ENCODE measurements at regions not wholly inside any gene's neighbourhood (a gene's known extent, or its start where the extent isn't known, plus 50 kb on each side); places are given as distances from the start of the nearest gene placed in this dataset.

DNA sequence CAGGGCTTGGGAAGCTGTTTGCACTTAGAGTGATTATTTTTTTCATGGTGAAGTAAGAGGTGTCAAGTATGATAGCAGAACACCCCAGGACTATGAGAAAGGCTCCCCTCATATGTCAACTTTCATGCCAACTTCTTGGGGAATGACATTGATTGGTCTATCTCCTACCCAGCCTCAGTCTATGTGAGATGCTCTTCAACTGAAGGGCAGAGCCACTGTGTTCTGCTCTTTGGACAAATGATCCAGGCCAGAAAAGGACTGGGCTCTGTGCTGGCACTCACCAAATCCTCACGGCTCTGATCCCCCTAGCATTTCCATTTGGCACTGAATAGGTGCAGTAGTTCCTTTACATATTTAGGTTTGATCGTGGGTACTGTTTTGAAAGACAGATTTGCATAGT, 151.1 kb downstream of the DMRT2 start:
- no peak for DNase-seq (ENCODE audit: low read depth in 2 of 3, low spot score in 1 of 3)

- no peak for DNase-seq (ENCODE audit: low read depth in 2 of 3, low spot score in 1 of 3)
Measured at GRCh38 chr9:1201901-1202300, 151.7 kb downstream of the DMRT2 start.

GRCh38 chr9:1202512-1203280, 152.5 kb downstream of the DMRT2 start:
- DNase-seq (ENCODE audit: low read depth in 2 of 3, low spot score in 1 of 3) = no peak

GRCh38 chr9:1207686-1208085, 157.5 kb downstream of the DMRT2 start:
- DNase-seq (ENCODE audit: low read depth in 2 of 3, low spot score in 1 of 3) = no peak

DNA sequence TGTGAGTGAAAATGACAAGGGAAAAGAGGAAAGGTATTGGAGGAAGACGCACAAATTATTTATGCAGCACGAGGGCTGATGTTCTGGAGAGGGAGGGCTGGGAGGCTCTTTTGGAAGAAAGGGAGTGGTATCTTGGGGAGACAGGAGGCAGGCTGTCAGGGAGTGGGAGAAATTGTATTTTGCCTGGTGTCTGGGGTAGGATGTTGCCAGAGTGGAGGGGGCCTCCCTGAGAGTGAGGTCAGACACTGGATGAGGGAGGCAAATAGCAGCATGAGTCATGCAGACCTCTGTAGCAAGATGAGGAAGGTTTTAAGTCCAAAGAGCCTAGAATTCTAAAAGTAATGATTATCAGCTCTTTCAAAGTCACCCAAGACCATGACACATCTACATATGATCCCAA, 158.0 kb downstream of the DMRT2 start:
- no peak for DNase-seq (ENCODE audit: low read depth in 2 of 3, low spot score in 1 of 3)

GRCh38 chr9:1210954-1211353, 160.8 kb downstream of the DMRT2 start:
- no peak for DNase-seq (ENCODE audit: low read depth in 2 of 3, low spot score in 1 of 3)

DNA sequence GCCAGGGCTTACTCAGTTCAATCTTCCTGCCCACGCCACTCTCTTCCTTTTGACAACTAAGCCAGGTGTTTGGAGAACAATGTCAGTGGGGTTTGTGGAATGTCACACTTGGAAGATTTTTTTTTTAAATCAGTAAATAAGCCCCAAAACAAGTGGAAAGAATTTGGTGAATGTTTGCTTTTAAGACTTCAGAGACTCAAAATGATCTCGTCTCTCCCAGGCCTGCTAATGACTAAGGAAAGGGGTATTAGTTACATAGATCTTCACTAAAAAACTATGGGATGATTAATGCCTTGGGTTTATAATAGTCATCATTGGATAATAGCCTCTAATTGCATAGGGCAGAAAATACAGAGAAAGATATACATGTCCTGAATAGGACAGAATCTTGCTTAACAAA, 166.4 kb downstream of the DMRT2 start:
- no peak for DNase-seq (ENCODE audit: low read depth in 2 of 3, low spot score in 1 of 3)

DNA sequence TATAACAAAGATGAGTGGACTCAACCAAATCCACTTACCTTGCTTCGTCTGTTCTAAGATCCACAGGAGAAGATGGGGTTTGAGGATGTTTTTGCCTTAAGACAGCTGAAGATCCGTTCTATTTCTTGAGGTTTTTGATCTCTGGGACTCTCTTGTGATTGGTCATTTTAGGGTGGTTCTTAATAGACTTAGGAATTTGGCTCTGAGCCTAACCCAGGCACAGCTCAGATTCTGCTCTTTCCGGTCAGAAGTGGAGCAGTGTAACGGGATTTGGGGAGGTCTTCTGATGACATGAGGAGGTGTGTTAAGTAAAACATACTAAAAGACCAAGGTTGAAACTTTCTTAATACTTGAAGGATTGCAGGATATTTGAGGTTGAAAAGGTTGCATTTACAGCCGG, 166.9 kb downstream of the DMRT2 start:
- DNase-seq (ENCODE audit: low read depth in 2 of 3, low spot score in 1 of 3) = no peak

DNA sequence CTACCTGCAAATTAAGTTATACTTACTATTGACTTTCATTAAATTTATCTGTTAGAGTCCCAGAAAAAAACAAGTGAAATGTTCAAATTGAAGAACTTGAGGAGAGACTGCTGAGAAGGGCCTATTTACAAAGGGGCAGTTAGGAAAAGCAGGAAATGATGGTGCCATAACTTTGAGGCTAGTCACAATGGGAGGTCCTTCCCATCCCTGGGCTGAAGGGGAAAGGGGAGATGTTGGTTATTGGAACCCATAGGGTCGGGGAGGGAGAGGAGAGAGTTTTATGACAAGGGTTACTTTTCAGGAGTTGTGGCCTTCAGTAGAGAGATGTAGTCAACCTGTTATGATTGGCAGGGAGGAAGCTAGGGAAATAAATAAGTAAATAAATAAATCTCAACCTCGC, 169.1 kb downstream of the DMRT2 start:
- no peak for DNase-seq (ENCODE audit: low read depth in 2 of 3, low spot score in 1 of 3)

GRCh38 chr9:1221298-1221697, 171.1 kb downstream of the DMRT2 start:
- DNase-seq (ENCODE audit: low read depth in 2 of 3, low spot score in 1 of 3) = no peak

DNA sequence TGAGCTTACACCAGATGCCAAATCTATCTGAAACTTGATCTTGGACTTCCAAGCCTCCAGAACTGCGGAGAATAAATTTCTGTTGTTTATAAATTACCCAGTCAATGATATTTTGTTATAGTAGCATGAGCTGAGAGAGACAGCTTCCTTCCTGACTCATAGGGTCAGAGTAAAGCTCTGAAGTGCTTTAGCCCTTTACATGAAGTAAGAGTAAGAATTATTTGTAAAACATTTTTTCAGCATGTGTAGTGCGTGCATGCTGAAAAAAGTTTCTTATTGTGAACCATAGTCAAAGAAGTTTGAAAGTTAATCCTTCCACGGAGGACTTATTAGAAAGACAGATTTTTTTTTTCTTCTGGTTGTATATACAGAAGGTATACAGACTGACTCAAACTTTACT, 172.4 kb downstream of the DMRT2 start:
- no peak for DNase-seq (ENCODE audit: low read depth in 2 of 3, low spot score in 1 of 3)

- no peak for DNase-seq (ENCODE audit: low read depth in 2 of 3, low spot score in 1 of 3)
Measured at GRCh38 chr9:1231998-1232919, 182.1 kb downstream of the DMRT2 start.

DNA sequence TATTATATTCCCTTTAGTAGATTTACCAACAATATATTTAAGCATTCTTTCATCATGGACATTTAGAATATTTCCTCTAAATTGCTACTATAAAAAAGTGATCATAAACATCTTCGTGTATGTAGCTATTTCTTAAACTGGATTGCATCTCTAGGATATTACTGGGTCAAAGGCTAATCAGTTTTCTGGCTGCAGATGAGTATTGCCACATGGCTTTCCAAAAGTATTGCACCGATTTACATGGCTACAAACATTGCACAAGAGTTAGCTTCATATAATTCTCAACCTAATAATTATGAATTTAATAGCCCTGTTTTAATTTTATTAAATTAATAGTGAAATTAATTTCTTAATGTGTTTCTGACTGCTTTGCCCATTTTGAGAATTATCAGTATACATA, 183.4 kb downstream of the DMRT2 start:
- DNase-seq (ENCODE audit: low read depth in 2 of 3, low spot score in 1 of 3) = no peak

GRCh38 chr9:1235650-1236049, 185.5 kb downstream of the DMRT2 start:
- DNase-seq (ENCODE audit: low read depth in 2 of 3, low spot score in 1 of 3) = no peak

GRCh38 chr9:1236061-1236460, 185.9 kb downstream of the DMRT2 start:
- no peak for DNase-seq (ENCODE audit: low read depth in 2 of 3, low spot score in 1 of 3)

DNA sequence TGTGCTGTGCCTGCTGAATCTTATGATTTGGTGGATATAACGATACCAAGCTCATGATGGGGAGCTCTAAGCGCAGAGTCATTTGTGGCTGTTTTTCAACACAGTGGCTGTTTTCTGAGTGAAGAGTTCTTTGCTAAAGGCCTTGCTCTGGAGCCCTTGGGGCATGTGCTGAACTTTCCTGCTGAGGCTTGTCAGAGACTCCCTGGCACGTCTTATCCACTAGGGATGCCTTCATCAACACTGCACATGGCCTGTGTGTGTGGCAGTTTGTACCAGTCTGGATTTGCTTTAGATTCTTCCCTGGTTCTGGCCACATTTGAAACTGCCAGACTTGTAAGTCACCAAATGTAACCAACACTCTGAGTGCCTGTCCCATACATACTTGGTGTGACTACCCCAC, 188.2 kb downstream of the DMRT2 start:
- DNase-seq (ENCODE audit: low read depth in 2 of 3, low spot score in 1 of 3) = no peak

GRCh38 chr9:1248743-1249142, 198.6 kb downstream of the DMRT2 start:
- no peak for DNase-seq (ENCODE audit: low read depth in 2 of 3, low spot score in 1 of 3)

DNA sequence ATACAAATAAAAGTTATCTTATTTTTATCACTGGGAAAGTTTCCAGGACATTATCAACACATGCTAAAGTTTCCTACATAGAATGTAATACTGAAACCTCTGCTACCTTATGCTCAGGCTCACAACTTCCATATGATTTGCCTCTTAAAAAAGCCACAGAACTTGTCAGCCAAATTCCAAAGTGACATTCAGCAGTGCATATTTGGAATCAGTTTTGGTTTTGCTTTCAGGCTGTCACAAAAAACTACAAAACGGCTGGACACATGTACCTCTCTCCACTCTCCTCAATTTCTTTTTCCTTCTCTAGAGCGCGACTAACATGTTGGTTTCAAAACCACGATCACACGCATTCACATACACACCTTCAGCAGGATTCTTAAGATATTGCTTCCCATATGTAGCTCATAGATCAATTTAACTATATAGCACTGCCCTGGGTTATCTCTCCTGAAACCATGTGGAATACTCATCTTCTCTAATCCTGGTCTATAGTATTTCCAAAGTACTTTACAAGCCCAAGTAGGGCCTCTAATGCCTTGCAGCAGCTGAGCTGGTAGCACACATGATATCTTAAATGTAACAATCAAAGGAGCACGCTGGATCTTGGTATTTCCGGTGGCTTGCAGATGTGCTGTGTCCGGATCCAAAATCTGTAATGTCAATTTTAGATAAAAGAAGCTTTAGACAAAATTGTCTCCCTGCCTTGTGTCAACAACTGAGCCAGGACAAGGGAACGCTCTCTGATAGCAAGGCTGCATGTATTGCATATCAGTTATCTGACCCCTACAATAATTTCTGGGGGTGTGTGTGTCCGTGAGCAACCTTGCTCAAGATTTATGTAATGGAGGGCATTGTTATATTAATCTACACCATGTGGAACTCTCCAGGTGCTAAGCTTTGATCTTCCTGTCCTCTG, 203.2 kb downstream of the DMRT2 start:
- DNase-seq (ENCODE audit: low read depth in 2 of 3, low spot score in 1 of 3) = no peak

DNA sequence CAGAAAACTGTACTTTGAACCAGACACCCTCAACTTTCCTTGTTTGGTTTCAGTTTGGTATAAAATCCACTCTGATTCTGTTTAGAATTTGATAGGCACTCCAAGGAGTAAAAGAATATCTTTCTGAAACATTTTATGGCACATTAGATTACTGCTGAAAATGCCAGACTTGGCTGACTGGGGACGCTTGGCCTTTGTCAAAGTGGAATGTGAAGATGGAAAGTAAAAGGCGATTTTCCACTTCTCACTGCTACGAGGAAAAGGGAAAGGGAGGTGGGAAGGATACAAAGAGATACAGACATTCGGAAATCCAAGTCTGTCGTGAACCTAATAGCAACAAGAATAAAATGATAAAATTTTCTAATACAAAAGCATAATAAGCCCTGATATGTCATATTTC, 203.9 kb downstream of the DMRT2 start:
- no peak for DNase-seq (ENCODE audit: low read depth in 2 of 3, low spot score in 1 of 3)

GRCh38 chr9:1256178-1256577, 206.0 kb downstream of the DMRT2 start:
- no peak for DNase-seq (ENCODE audit: low read depth in 2 of 3, low spot score in 1 of 3)

DNA sequence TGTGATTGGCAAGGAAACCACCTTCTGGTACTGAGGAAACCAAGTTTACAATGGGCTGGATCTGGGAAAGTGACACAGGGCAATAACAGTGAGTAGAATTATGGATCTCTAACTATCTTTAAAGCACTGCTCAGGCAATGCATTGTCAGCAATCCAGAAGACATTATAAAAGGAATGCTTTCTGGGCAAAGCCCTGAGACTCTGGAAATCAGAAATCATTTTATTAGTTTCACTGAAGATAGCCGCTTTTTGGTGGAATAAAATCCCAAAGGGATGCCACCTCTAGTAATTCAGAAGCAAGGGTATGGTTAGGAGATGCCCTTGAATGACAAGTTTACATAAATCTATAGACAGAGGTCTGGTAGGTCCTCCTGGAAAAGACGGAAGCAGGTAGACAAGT, 211.1 kb downstream of the DMRT2 start:
- no peak for DNase-seq (ENCODE audit: low read depth in 2 of 3, low spot score in 1 of 3)

All from stimulated activated CD4-positive, alpha-beta T cell treated with anti-CD3 and anti-CD28 coated beads, Interleukin-12 subunit alpha, Interleukin-12 subunit beta, amount 100 ng/mL, for 48 hours (primary cell).